HG02678 (cell line): ENCODE measurements at regions not wholly inside any gene's neighbourhood (a gene's known extent, or its start where the extent isn't known, plus 50 kb on each side); places are given as distances from the start of the nearest gene placed in this dataset.

ENCODE experiments used
- ATAC-seq: cut with Tn5 transposase; IDR thresholded peaks from one replicate; pipeline ENCODE4 v1.9.1; 2021; ENCODE audit warnings: mild to moderate bottlenecking, moderate library complexity; ENCODE audit not compliant: unreplicated experiment

GRCh38 chr4:1466034-1466862, 60.0 kb upstream of the NKX1-1 start:
- ATAC-seq, result no peak

DNA sequence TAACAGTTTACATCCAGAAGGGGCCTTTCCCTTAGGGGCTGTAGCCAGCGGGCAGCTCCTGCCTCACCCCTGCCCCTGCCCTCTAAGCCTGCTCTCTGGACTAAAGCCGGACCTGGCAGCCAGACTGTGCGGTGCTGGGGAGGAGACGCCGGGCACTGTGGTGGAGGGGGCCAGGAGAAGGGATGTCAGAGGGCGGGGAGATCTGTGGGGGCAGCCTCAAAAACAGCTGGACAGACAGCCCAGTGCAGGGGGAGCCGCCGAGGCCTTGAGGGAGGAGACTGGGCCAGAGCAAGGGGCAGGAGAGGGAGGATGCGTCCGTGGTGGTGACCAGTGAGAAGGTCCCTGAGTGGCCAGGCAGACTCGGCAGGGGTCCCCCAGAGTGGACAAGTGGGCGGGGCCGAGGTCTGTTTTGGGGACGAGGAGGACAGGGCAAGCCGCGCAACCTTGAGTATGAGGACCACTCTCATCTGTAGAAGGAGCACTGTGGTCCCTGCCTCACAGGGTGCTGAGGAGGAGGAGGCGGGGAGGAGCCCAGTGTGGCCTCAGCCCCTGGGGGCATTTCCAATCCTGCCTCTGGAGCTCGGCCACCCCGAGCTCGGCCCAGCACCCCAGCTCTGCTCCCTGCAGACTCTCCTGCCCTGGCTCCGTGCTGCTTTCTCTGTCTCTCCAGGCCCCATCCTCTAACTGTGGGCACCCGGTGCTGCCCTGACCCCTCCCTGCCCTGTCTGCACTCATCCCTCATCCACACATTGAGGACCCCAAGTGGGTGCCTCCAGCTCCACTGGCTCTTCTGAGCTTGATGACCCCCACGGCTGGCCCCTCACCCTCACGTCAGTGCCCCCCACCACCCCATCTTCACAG, 59.2 kb upstream of the NKX1-1 start:
- no peak for ATAC-seq

- ATAC-seq, result no peak
Measured at GRCh38 chr4:1464581-1465171, 58.4 kb upstream of the NKX1-1 start.

DNA sequence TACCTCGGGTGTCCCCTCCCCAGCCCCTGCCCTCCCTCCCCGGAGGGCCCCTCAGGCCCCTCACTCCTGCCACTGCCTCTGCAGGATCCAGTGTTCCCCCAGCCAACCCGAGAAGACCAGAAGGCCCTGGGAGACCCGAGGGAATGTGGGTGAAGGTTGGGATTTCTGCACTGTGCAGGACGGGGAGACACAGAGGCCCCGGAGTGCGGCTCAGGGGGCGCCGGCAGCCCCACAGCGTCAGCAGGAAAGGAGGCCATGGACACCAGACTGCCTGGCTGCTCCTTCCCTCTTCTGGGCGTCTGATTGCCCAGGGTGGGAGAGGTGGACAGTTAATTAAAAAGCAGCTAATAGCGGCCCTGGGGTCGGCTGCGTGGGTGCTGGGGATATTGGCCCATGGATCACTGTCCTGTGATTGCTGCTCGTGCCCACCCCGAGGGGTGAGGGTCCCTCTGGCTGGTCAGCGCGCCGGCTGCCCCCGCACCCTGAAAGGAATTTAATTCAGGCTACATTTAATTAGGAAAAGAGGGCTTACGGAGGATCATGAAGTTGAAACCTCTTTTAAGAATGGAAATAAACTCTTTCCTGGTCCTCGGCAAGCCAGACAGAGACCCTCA, 57.8 kb upstream of the NKX1-1 start:
- ATAC-seq, result no peak

GRCh38 chr4:1463088-1463926, 57.1 kb upstream of the NKX1-1 start:
- ATAC-seq, result no peak

DNA sequence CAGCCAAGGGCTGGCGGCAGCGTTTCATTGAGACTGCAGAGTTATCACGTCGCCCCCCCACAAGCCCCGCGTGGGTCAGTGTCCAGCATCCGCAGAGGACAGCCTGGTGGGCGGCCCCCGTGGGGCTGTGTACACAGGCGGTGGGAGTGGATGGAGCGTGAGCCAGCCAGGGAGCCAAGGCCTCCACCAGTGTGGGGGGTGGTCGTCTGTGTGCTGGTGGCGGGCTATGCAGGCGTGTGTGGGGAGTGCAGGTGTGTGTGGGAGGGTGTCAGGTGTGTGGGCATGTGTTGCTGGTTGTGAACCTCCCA, 56.5 kb upstream of the NKX1-1 start:
- no peak for ATAC-seq

- ATAC-seq, result no peak
Measured at GRCh38 chr4:1462009-1462767, 55.9 kb upstream of the NKX1-1 start.

- no peak for ATAC-seq
Measured at GRCh38 chr4:1460967-1461868, 55.0 kb upstream of the NKX1-1 start.

DNA sequence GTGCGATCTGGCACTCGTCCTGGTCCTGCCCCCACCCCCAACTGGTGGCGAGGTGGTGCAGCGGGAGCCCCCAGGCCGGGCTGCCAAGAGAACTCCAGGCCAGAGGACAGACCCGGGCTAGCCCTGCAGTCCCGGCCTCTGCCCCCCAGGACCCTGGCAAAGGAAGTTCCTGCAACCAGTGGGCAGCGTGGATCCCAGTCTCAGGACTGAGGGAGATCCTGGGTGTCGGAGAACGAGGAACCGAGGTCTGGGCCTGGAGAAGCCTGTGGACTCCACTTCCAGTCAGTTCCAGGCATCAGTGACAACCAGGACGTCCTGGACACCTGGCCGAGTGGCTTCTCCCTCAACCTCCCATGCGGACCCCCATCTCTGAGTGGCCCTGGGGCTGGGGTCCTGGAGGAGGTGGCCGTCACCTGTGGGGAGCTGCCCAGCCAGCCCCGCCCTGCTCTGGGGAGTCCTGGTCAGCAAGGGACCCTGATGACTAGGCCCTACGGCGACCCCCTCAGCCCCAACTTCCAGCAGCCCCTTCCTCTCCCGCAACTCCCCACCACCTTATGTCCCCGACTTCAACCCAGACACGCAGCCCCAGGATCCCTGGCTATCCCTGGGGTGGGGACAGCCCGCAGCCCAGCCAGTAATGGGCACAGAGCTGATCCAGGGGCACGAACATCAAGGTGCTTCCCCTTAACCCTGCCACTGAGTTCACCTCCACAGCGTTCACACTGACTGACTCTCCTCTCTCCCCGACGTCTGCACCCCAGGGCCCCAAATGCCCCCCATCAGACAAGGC, 53.7 kb upstream of the NKX1-1 start:
- ATAC-seq, result no peak

DNA sequence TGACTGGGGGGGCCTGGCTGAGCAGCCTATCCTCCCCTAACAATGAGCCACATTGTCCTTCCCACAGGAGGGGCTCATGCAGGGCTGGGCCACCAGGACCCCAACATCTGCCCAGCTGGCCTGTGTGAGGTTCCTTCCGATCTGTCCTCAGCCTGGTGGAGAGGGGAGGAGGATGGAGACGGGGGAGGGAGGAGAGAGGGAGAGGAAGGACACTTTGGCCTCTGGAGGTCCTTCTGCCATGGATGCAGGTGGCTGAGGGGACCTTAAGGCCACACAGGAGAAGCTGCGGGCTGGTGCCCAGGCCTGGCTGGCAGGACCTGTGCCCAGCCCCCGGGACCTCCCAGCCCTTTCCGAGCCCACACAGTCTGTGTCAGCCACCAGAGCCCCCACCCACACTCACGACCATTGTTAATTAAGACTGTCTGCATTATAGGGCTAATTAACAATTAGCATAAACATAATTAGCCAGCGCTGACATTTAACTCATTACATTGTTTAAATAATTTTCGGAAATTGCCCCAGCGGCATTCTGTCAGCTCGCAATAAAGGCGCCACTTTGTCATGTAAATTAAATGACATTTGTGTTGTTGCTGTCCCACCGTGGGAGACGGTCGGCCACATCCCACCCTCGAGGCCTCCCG, 53.0 kb upstream of the NKX1-1 start:
- ATAC-seq, result no peak

GRCh38 chr4:1458581-1458980, 52.3 kb upstream of the NKX1-1 start:
- ATAC-seq, result no peak
